Fibroblast of lung (primary cell): ENCODE measurements at regions not wholly inside any gene's neighbourhood (a gene's known extent, or its start where the extent isn't known, plus 50 kb on each side); places are given as distances from the start of the nearest gene placed in this dataset.
A peak's percentile ranks its signal among the peaks of the same experiment; 100 is the strongest.

Experiments
- DNase-seq, 2 donors: peaks; one replicate each; pipeline versions ENCODE4 v3.0.0 to v3.0.0-alpha.2; 2010; ENCODE audit warnings: low read depth in 2 of 2
- H2AFZ ChIP-seq: 2 replicates; pipeline ENCODE4 v1.5.1; 2012; ENCODE audit warnings: low read length, control low read depth, inconsistent platforms
- H3K27ac ChIP-seq: 2 replicates; pipeline ENCODE4 v1.5.1; 2011; ENCODE audit warnings: low read length, control low read depth; ENCODE audit not compliant: insufficient read depth
- H3K27me3 ChIP-seq: 2 replicates; pipeline ENCODE4 v1.5.1; 2011; ENCODE audit warnings: mild to moderate bottlenecking, low read length; ENCODE audit not compliant: control insufficient read depth, insufficient read depth
- H3K36me3 ChIP-seq: 2 replicates; pipeline ENCODE4 v1.5.1; 2011; ENCODE audit warnings: low read length; ENCODE audit not compliant: control insufficient read depth, insufficient read depth
- H3K4me1 ChIP-seq: 2 replicates; pipeline ENCODE4 v1.5.1; 2011; ENCODE audit warnings: low read length; ENCODE audit not compliant: control insufficient read depth, insufficient read depth; ENCODE audit errors: extremely low read depth
- H3K4me2 ChIP-seq: 2 replicates; pipeline ENCODE4 v1.5.1; 2011; ENCODE audit warnings: low read length, control low read depth; ENCODE audit not compliant: insufficient read depth; ENCODE audit errors: extremely low read depth
- H3K4me3 ChIP-seq, 4 experiments: fragments of 200-600 bp in 1 of 4; sonication (generic) in 1 of 4; replicated peaks in 1 of 4; 2 replicates each; pipeline ENCODE4 v1.5.1; 2011 to 2016; ENCODE audit warnings: low read length in 4 of 4, low read depth in 3 of 4, mild to moderate bottlenecking in 3 of 4, control low read depth in 2 of 4, inconsistent platforms in 1 of 4, mixed read lengths in 1 of 4; ENCODE audit not compliant: insufficient read depth in 1 of 4; ENCODE audit errors: control extremely low read depth in 1 of 4
- H3K79me2 ChIP-seq: 2 replicates; pipeline ENCODE4 v1.5.1; 2012; ENCODE audit warnings: mild to moderate bottlenecking, low read length, inconsistent platforms; ENCODE audit not compliant: control insufficient read depth, insufficient read depth
- H3K9ac ChIP-seq: 2 replicates; pipeline ENCODE4 v1.5.1; 2011; ENCODE audit warnings: mild to moderate bottlenecking, low read length, control low read depth; ENCODE audit not compliant: insufficient read depth
- H3K9me3 ChIP-seq: 2 replicates; pipeline ENCODE4 v1.5.1; 2012; ENCODE audit warnings: low read depth, low read length; ENCODE audit not compliant: control insufficient read depth, insufficient read depth
- H4K20me1 ChIP-seq: 2 replicates; pipeline ENCODE4 v1.5.1; 2011; ENCODE audit warnings: low read length; ENCODE audit not compliant: control insufficient read depth, insufficient read depth; ENCODE audit errors: extremely low read depth
- CTCF ChIP-seq, 2 donors: IDR thresholded peaks in 1 of 2; conservative IDR thresholded peaks in 1 of 2; 1 replicate in 1 of 2; 2 replicates in 1 of 2; pipeline ENCODE4 v1.5.1; 2011 to 2012; ENCODE audit warnings: low read length in 2 of 2, control low read depth in 1 of 2, inconsistent platforms in 1 of 2, low read depth in 1 of 2, mild to moderate bottlenecking in 1 of 2
- EZH2 ChIP-seq: IDR thresholded peaks from 2 replicates; pipeline ENCODE4 v1.5.1; 2012; ENCODE audit warnings: low read length, control low read depth, mild to moderate bottlenecking; ENCODE audit errors: missing control alignments

GRCh38 chr2:167733747-167734146, 513.6 kb downstream of the STK39 start:
- H2AFZ ChIP-seq = no peak overlapping the region
- peak in 1 of 2 donors; percentile 24 for DNase-seq
- no peak overlapping the region for H3K4me2 ChIP-seq
- H3K27ac ChIP-seq = no peak overlapping the region
- H3K9me3 ChIP-seq = no peaks in the 10 kb centered on the region
- TF ChIP-seq CTCF (conservative IDR thresholded peaks at IDR 0.05 in 1 of 2, IDR thresholded peaks at IDR 0.05 in 1 of 2; ENCODE audit: low read depth in 1 of 2, low read length in 2 of 2) (no peak), EZH2 (no peak)
- no peaks in the 10 kb centered on the region for H3K36me3 ChIP-seq
- peaks cover 2% of the 10 kb centered on the region for H3K4me1 ChIP-seq
- no peaks in the 10 kb centered on the region for H3K27me3 ChIP-seq
- no peak overlapping the region for H3K4me3 ChIP-seq
- H3K79me2 ChIP-seq = no peaks in the 10 kb centered on the region
- H3K9ac ChIP-seq = no peak overlapping the region
- H4K20me1 ChIP-seq = no peaks in the 10 kb centered on the region

GRCh38 chr2:167732326-167732725, 515.1 kb downstream of the STK39 start:
- peaks cover 2% of the 10 kb centered on the region for H3K4me1 ChIP-seq
- H3K79me2 ChIP-seq = no peaks in the 10 kb centered on the region
- H3K36me3 ChIP-seq = no peaks in the 10 kb centered on the region
- no peak overlapping the region for H3K4me2 ChIP-seq
- no peaks in the 10 kb centered on the region for H3K27me3 ChIP-seq
- H3K4me3 ChIP-seq = no peak overlapping the region
- TF ChIP-seq EZH2 = no peak
- TF ChIP-seq CTCF (conservative IDR thresholded peaks at IDR 0.05 in 1 of 2, IDR thresholded peaks at IDR 0.05 in 1 of 2; ENCODE audit: low read depth in 1 of 2, low read length in 2 of 2) = no peak
- H3K9me3 ChIP-seq = no peaks in the 10 kb centered on the region
- no peaks in the 10 kb centered on the region for H4K20me1 ChIP-seq
- no peak overlapping the region for H2AFZ ChIP-seq
- H3K27ac ChIP-seq = no peak overlapping the region
- no peak for DNase-seq
- H3K9ac ChIP-seq = no peak overlapping the region

GRCh38 chr2:167729911-167730310, 517.5 kb downstream of the STK39 start:
- Histone ChIP-seq H3K79me2 (no peaks in the 10 kb centered on the region), H3K27me3 (no peaks in the 10 kb centered on the region), H3K36me3 (no peaks in the 10 kb centered on the region), H2AFZ (no peak overlapping the region), H3K4me1 (peaks cover 2% of the 10 kb centered on the region), H4K20me1 (no peaks in the 10 kb centered on the region), H3K9me3 (no peaks in the 10 kb centered on the region), H3K9ac (no peak overlapping the region), H3K27ac (no peak overlapping the region), H3K4me2 (no peak overlapping the region), H3K4me3 (no peak overlapping the region)
- TF ChIP-seq EZH2 (no peak), CTCF (conservative IDR thresholded peaks at IDR 0.05 in 1 of 2, IDR thresholded peaks at IDR 0.05 in 1 of 2; ENCODE audit: low read depth in 1 of 2, low read length in 2 of 2) (no peak)
- DNase-seq = no peak
